ENCODE measurements at regions not wholly inside any gene's neighbourhood (a gene's known extent, or its start where the extent isn't known, plus 50 kb on each side); places are given as distances from the start of the nearest gene placed in this dataset.

GRCh38 chr3:194272221-194272620, 78.9 kb downstream of the CPN2 start:
- TF ChIP-seq POLR2A (IDR thresholded peaks at IDR 0.05) (no peak), POLR2AphosphoS5 (IDR thresholded peaks at IDR 0.05) (no peak)

Measured in breast epithelium (tissue), 3 donors.